Activated CD4-positive, alpha-beta T cell treated with anti-CD3 and anti-CD28 coated beads, Interleukin-2, Interleukin-4, amounts not matched to agents 100 ng/mL and 50 ng/mL, durations not matched to agents 16 hours and 8 hours (primary cell): ENCODE measurements at regions not wholly inside any gene's neighbourhood (a gene's known extent, or its start where the extent isn't known, plus 50 kb on each side); places are given as distances from the start of the nearest gene placed in this dataset.

Experiments used
- DNase-seq: peaks from one replicate; pipeline ENCODE4 v3.0.0-alpha.2; 2020; ENCODE audit warnings: low spot score

- no peak for DNase-seq
These were observed 896.9 kb downstream of the CCSER2 start for GRCh38 chr10:85225311-85225710.

- no peak for DNase-seq
These were observed 898.2 kb downstream of the CCSER2 start for GRCh38 chr10:85226596-85226995.

- DNase-seq = no peak
These were observed 900.3 kb downstream of the CCSER2 start for GRCh38 chr10:85228726-85229125.

- no peak for DNase-seq
These were observed 903.3 kb downstream of the CCSER2 start for GRCh38 chr10:85231534-85232270.

- DNase-seq = no peak
These were observed 906.9 kb downstream of the CCSER2 start for GRCh38 chr10:85235258-85235657.

- DNase-seq = no peak
These were observed 910.3 kb downstream of the CCSER2 start for GRCh38 chr10:85238676-85239075.

- DNase-seq = no peak
These were observed 921.9 kb downstream of the CCSER2 start for GRCh38 chr10:85250304-85250703.

GRCh38 chr10:85256481-85256880, 928.1 kb downstream of the CCSER2 start:
- DNase-seq = no peak

- no peak for DNase-seq
These were observed 931.5 kb downstream of the CCSER2 start for GRCh38 chr10:85259908-85260307.

- no peak for DNase-seq
These were observed 934.6 kb downstream of the CCSER2 start for GRCh38 chr10:85262992-85263391.

- no peak for DNase-seq
These were observed 936.7 kb downstream of the CCSER2 start for GRCh38 chr10:85265121-85265520.

- no peak for DNase-seq
These were observed 938.4 kb downstream of the CCSER2 start for GRCh38 chr10:85266808-85267207.

GRCh38 chr10:85280014-85280413, 951.6 kb downstream of the CCSER2 start:
- no peak for DNase-seq

- no peak for DNase-seq
These were observed 956.7 kb downstream of the CCSER2 start for GRCh38 chr10:85284778-85285770.

GRCh38 chr10:85293483-85293882, 965.1 kb downstream of the CCSER2 start:
- no peak for DNase-seq

- DNase-seq = no peak
These were observed 983.4 kb downstream of the CCSER2 start for GRCh38 chr10:85311613-85312337.

- DNase-seq = no peak
These were observed 987.3 kb downstream of the CCSER2 start for GRCh38 chr10:85315657-85316056.

GRCh38 chr10:85316276-85316675, 987.9 kb downstream of the CCSER2 start:
- no peak for DNase-seq

GRCh38 chr10:85317827-85318226, 989.4 kb downstream of the CCSER2 start:
- no peak for DNase-seq

GRCh38 chr10:85318809-85319807, 990.7 kb downstream of the CCSER2 start:
- no peak for DNase-seq

- DNase-seq = no peak
These were observed 991.4 kb downstream of the CCSER2 start for GRCh38 chr10:85319826-85320225.
